ENCODE measurements at regions not wholly inside any gene's neighbourhood (a gene's known extent, or its start where the extent isn't known, plus 50 kb on each side); places are given as distances from the start of the nearest gene placed in this dataset.

- TF ChIP-seq CTCF (conservative IDR thresholded peaks at IDR 0.05 in 1 of 2, IDR thresholded peaks at IDR 0.05 in 1 of 2; ENCODE audit: low read depth in 1 of 2, low read length in 2 of 2), result no peak
- no peak for TF ChIP-seq EZH2 (IDR thresholded peaks at IDR 0.05; ENCODE audit: low read length, missing control alignments)
Observed at GRCh38 chr2:95677346-95677745, 85.5 kb downstream of the TRIM43 start.
